HCT116 (cell line): ENCODE measurements at regions not wholly inside any gene's neighbourhood (a gene's known extent, or its start where the extent isn't known, plus 50 kb on each side); places are given as distances from the start of the nearest gene placed in this dataset.

Source experiments
- ATAC-seq: fragments of 200-7000 bp; cut with Tn5 transposase; 2 replicates; pipeline ENCODE4 v1.9.1; 2020; ENCODE audit warnings: mild to moderate bottlenecking, moderate library complexity
- BruUV-seq: library from RNA; stranded (reverse); fragments of 400-500 nt; replicated peaks from 2 replicates; lab custom pipeline; 2021; lab: Mats Ljungman, UMichigan
- CTCF ChIA-PET: fragments of 300-600 bp; sonication (Branson Sonifier 250); formaldehyde crosslinking; loops from one replicate; lab custom pipeline; 2021; ENCODE audit warnings: antibody characterized with exemption; lab: Charles Lee
- POLR2A ChIA-PET: fragments of 300-600, 350-600 bp; sonication (Branson Sonifier 250); formaldehyde crosslinking; loops from one replicate; lab custom pipeline; 2021; ENCODE audit warnings: antibody characterized with exemption; lab: Charles Lee
- RAD21 ChIA-PET, 2 experiments: fragments of 300-600 bp; sonication (Branson Sonifier 250); formaldehyde crosslinking; loops; one replicate each; lab custom pipeline; 2023; ENCODE audit warnings: low total read pairs in 2 of 2; ENCODE audit not compliant: uncharacterized antibody in 2 of 2, unreplicated experiment in 2 of 2, low non-redundant PET in 1 of 2; lab: Charles Lee
- DNase-seq: peaks from one replicate; pipeline ENCODE4 v3.0.0-alpha.2; 2010; ENCODE audit warnings: low read depth, low spot score
- H2AFZ ChIP-seq: fragments of 200-600 bp; shearing (Covaris generic), sonication (generic); 2 replicates; pipeline ENCODE4 v1.6.1; 2017; ENCODE audit warnings: low read depth, mixed run types, mixed read lengths, antibody characterized with exemption, low read length; ENCODE audit not compliant: poor library complexity, severe bottlenecking
- H3K27ac ChIP-seq: 2 replicates; pipeline ENCODE4 v1.5.1; 2012; ENCODE audit warnings: low read depth, low read length
- H3K27me3 ChIP-seq: fragments of 200-600 bp; sonication (generic); 2 replicates; pipeline ENCODE4 v1.6.1; 2016; ENCODE audit warnings: mixed run types, low read length, mixed read lengths; ENCODE audit not compliant: insufficient read depth
- H3K36me3 ChIP-seq, 2 experiments: fragments of 200-500 bp in 1 of 2; fragments of 200-600 bp in 1 of 2; sonication (Bioruptor generic) in 1 of 2; sonication (generic) in 1 of 2; 2 replicates each; pipeline versions ENCODE4 v1.5.1 to v1.6.1; 2014 to 2016; ENCODE audit warnings: low read length in 2 of 2, inconsistent platforms in 1 of 2, mixed read lengths in 1 of 2, mixed run types in 1 of 2; ENCODE audit not compliant: insufficient read depth in 2 of 2, control insufficient read depth in 1 of 2
- H3K4me1 ChIP-seq, 2 experiments: fragments of 200-600 bp in 1 of 2; sonication (generic) in 1 of 2; 2 replicates each; pipeline versions ENCODE4 v1.5.1 to v1.6.1; 2012 to 2017; ENCODE audit warnings: low read length in 2 of 2, inconsistent platforms in 1 of 2, mild to moderate bottlenecking in 1 of 2, mixed read lengths in 1 of 2, mixed run types in 1 of 2, moderate library complexity in 1 of 2; ENCODE audit not compliant: insufficient read depth in 2 of 2, control insufficient read depth in 1 of 2
- H3K4me2 ChIP-seq: fragments of 200-600 bp; sonication (generic); 2 replicates; pipeline ENCODE4 v1.6.1; 2017; ENCODE audit warnings: mixed run types, low read length, mixed read lengths
- H3K4me3 ChIP-seq, 2 experiments: fragments of 200-600 bp in 1 of 2; sonication (generic) in 1 of 2; replicated peaks in 1 of 2; 2 replicates each; pipeline ENCODE4 v1.5.1; 2011 to 2016; ENCODE audit warnings: low read length in 2 of 2, control low read depth in 1 of 2, low read depth in 1 of 2, mild to moderate bottlenecking in 1 of 2, mixed read lengths in 1 of 2, mixed run types in 1 of 2
- H3K79me2 ChIP-seq: fragments of 200-600 bp; sonication (generic); 2 replicates; pipeline ENCODE4 v1.6.1; 2017; ENCODE audit warnings: mild to moderate bottlenecking, mixed run types, low read length, moderate library complexity, mixed read lengths; ENCODE audit not compliant: insufficient read depth
- H3K9ac ChIP-seq: fragments of 200-600 bp; sonication (generic); 2 replicates; pipeline ENCODE4 v1.6.1; 2016; ENCODE audit warnings: low read length, mixed read lengths
- H3K9me2 ChIP-seq: fragments of 200-600 bp; sonication (generic), shearing (Covaris generic); 2 replicates; pipeline ENCODE4 v1.6.1; 2017; ENCODE audit warnings: mixed run types, mild to moderate bottlenecking, moderate library complexity; ENCODE audit not compliant: insufficient read depth
- H3K9me3 ChIP-seq, 2 experiments: fragments of 200-500 bp in 1 of 2; fragments of 200-600 bp in 1 of 2; sonication (Bioruptor generic) in 1 of 2; sonication (generic) in 1 of 2; 2 replicates each; pipeline ENCODE4 v1.6.1; 2014 to 2017; ENCODE audit warnings: low read length in 2 of 2, mixed read lengths in 2 of 2, inconsistent platforms in 1 of 2, low read depth in 1 of 2, mild to moderate bottlenecking in 1 of 2, mixed run types in 1 of 2, moderate library complexity in 1 of 2; ENCODE audit not compliant: control insufficient read depth in 1 of 2, insufficient read depth in 1 of 2
- H4K20me1 ChIP-seq: fragments of 200-600 bp; sonication (generic), shearing (Covaris generic); 2 replicates; pipeline ENCODE4 v1.6.1; 2017; ENCODE audit warnings: mixed run types, mild to moderate bottlenecking, moderate library complexity; ENCODE audit not compliant: insufficient read depth
- ATF3 ChIP-seq: IDR thresholded peaks from 2 replicates; pipeline ENCODE4 v1.6.1; 2012
- CBX3 ChIP-seq: IDR thresholded peaks from 2 replicates; pipeline ENCODE4 v1.6.1; 2012; ENCODE audit warnings: low read depth
- CEBPB ChIP-seq: IDR thresholded peaks from 2 replicates; pipeline ENCODE4 v1.6.1; 2012; ENCODE audit warnings: low read depth
- EGR1 ChIP-seq: IDR thresholded peaks from 2 replicates; pipeline ENCODE4 v1.6.1; 2012; ENCODE audit warnings: low read depth
- ELF1 ChIP-seq: IDR thresholded peaks from 2 replicates; pipeline ENCODE4 v1.6.1; 2012; ENCODE audit warnings: low read depth, borderline replicate concordance
- EZH2phosphoT487 ChIP-seq: fragments of 200-600 bp; IDR thresholded peaks from 2 replicates; pipeline ENCODE4 v1.6.1; 2018; ENCODE audit warnings: antibody characterized with exemption, borderline replicate concordance
- JUND ChIP-seq: IDR thresholded peaks from 2 replicates; pipeline ENCODE4 v1.6.1; 2012
- POLR2AphosphoS5 ChIP-seq: IDR thresholded peaks from 2 replicates; pipeline ENCODE4 v1.6.1; 2011; ENCODE audit warnings: mild to moderate bottlenecking, low read depth, low read length, moderate library complexity
- RAD21 ChIP-seq: IDR thresholded peaks from 2 replicates; pipeline ENCODE4 v1.6.1; 2012; ENCODE audit warnings: low read depth, mild to moderate bottlenecking
- REST ChIP-seq: IDR thresholded peaks from 2 replicates; pipeline ENCODE4 v1.6.1; 2012; ENCODE audit warnings: low read depth
- SIN3A ChIP-seq: IDR thresholded peaks from 2 replicates; pipeline ENCODE4 v1.6.1; 2012; ENCODE audit warnings: low read depth
- SP1 ChIP-seq: IDR thresholded peaks from 2 replicates; pipeline ENCODE4 v1.6.1; 2012; ENCODE audit warnings: low read depth
- SRF ChIP-seq: IDR thresholded peaks from 2 replicates; pipeline ENCODE4 v1.6.1; 2012; ENCODE audit warnings: low read depth
- YY1 ChIP-seq: IDR thresholded peaks from 2 replicates; pipeline ENCODE4 v1.6.1; 2011; ENCODE audit warnings: low read length, low read depth, moderate library complexity, mild to moderate bottlenecking; ENCODE audit not compliant: insufficient replicate concordance; ENCODE audit errors: extremely low read depth
- ZBTB33 ChIP-seq: IDR thresholded peaks from 2 replicates; pipeline ENCODE4 v1.6.1; 2011; ENCODE audit warnings: mild to moderate bottlenecking, low read length, moderate library complexity; ENCODE audit not compliant: insufficient replicate concordance; ENCODE audit errors: extremely low read depth
- ZFX ChIP-seq: fragments of 450-650 bp; IDR thresholded peaks from 2 replicates; pipeline ENCODE4 v1.6.1; 2017
- ZNF274 ChIP-seq: fragments of 200-500 bp; sonication (Bioruptor generic); IDR thresholded peaks from 2 replicates; pipeline ENCODE4 v1.6.1; 2014; ENCODE audit warnings: mild to moderate bottlenecking, low read depth, low read length, inconsistent platforms
- intact Hi-C: fragments of 100-400 bp; cut with micrococcal nuclease; formaldehyde crosslinking; loops from 2 replicates; pipeline ENCODE4 v1.10.0; 2022
- TF ChIP-seq, protein P1 (sequence below): IDR thresholded peaks from 2 replicates; pipeline ENCODE4 v1.6.1; 2012

- Histone ChIP-seq H3K79me2 (no peaks in the 10 kb centered on the region), H3K4me3 (no peak overlapping the region), H3K27ac (no peak overlapping the region), H3K9me2 (no peaks in the 10 kb centered on the region), H4K20me1 (no peaks in the 10 kb centered on the region), H3K9ac (no peak overlapping the region), H3K4me2 (no peak overlapping the region), H3K36me3 (no peaks in the 10 kb centered on the region), H3K9me3 (peaks cover 0 to 16% of the 10 kb centered on the region in 2 experiments; a peak in 3 of 4 replicates), H3K27me3 (no peaks in the 10 kb centered on the region), H3K4me1 (no peaks in the 10 kb centered on the region), H2AFZ (no peak overlapping the region)
- intact Hi-C loops: no loop called here
- ChIA-PET CTCF (no interaction called here), RAD21 (no interaction called here), POLR2A (no interaction called here)
- no peak for DNase-seq
- TF ChIP-seq YY1: no peak
- no peak for TF ChIP-seq ZFX
- TF ChIP-seq ELF1: no peak
- TF ChIP-seq CBX3: no peak
- no peak for TF ChIP-seq ATF3
- no peak for TF ChIP-seq SIN3A
- TF ChIP-seq CEBPB: no peak
- no peak for TF ChIP-seq ZBTB33
- no peak for TF ChIP-seq SP1
- TF ChIP-seq SRF: no peak
- TF ChIP-seq, protein P1, sequence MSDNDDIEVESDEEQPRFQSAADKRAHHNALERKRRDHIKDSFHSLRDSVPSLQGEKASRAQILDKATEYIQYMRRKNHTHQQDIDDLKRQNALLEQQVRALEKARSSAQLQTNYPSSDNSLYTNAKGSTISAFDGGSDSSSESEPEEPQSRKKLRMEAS: no peak
- no peak for TF ChIP-seq POLR2AphosphoS5
- TF ChIP-seq ZNF274: no peak
- TF ChIP-seq EZH2phosphoT487: no peak
- TF ChIP-seq JUND: no peak
- TF ChIP-seq RAD21: no peak
- no peak for TF ChIP-seq EGR1
- no peak for TF ChIP-seq REST
- ATAC-seq: no peak
- no TSS peak for BruUV-seq
Observed at GRCh38 chr5:30523061-30523460, 670.4 kb upstream of the CDH6 start.
